ENCODE measurements at regions not wholly inside any gene's neighbourhood (a gene's known extent, or its start where the extent isn't known, plus 50 kb on each side); places are given as distances from the start of the nearest gene placed in this dataset.

GRCh38 chr11:90842681-90843080 lies 619.8 kb upstream of the CHORDC1 start:
- no peak overlapping the region for H3K4me3 Mint-ChIP-seq (ENCODE audit: unreplicated experiment)
- no peak for DNase-seq (ENCODE audit: low spot score)
- TF ChIP-seq CTCF (IDR thresholded peaks at IDR 0.05; ENCODE audit: unreplicated experiment): no peak
- no peaks in the 10 kb centered on the region for H3K36me3 Mint-ChIP-seq (ENCODE audit: low read depth, unreplicated experiment)
- H3K27me3 Mint-ChIP-seq (ENCODE audit: unreplicated experiment): peaks cover 1% of the 10 kb centered on the region
- no peaks in the 10 kb centered on the region for H3K4me1 Mint-ChIP-seq (ENCODE audit: unreplicated experiment)
- H3K9me3 Mint-ChIP-seq (ENCODE audit: unreplicated experiment): no peaks in the 10 kb centered on the region
- no peak overlapping the region for H3K27ac Mint-ChIP-seq (ENCODE audit: unreplicated experiment)

GRCh38 chr11:90840071-90840470 lies 617.2 kb upstream of the CHORDC1 start:
- DNase-seq (ENCODE audit: low spot score): no peak
- H3K27ac Mint-ChIP-seq (ENCODE audit: unreplicated experiment): no peak overlapping the region
- TF ChIP-seq CTCF (IDR thresholded peaks at IDR 0.05; ENCODE audit: unreplicated experiment): no peak
- no peaks in the 10 kb centered on the region for H3K36me3 Mint-ChIP-seq (ENCODE audit: low read depth, unreplicated experiment)
- no peaks in the 10 kb centered on the region for H3K9me3 Mint-ChIP-seq (ENCODE audit: unreplicated experiment)
- H3K4me3 Mint-ChIP-seq (ENCODE audit: unreplicated experiment): no peak overlapping the region
- no peaks in the 10 kb centered on the region for H3K4me1 Mint-ChIP-seq (ENCODE audit: unreplicated experiment)
- H3K27me3 Mint-ChIP-seq (ENCODE audit: unreplicated experiment): peaks cover 1% of the 10 kb centered on the region

- no peaks in the 10 kb centered on the region for H3K4me1 Mint-ChIP-seq (ENCODE audit: unreplicated experiment)
- H3K4me3 Mint-ChIP-seq (ENCODE audit: unreplicated experiment): no peak overlapping the region
- DNase-seq (ENCODE audit: low spot score): no peak
- H3K9me3 Mint-ChIP-seq (ENCODE audit: unreplicated experiment): no peaks in the 10 kb centered on the region
- H3K36me3 Mint-ChIP-seq (ENCODE audit: low read depth, unreplicated experiment): no peaks in the 10 kb centered on the region
- H3K27me3 Mint-ChIP-seq (ENCODE audit: unreplicated experiment): no peaks in the 10 kb centered on the region
- no peak for TF ChIP-seq CTCF (IDR thresholded peaks at IDR 0.05; ENCODE audit: unreplicated experiment)
- no peak overlapping the region for H3K27ac Mint-ChIP-seq (ENCODE audit: unreplicated experiment)
Observed at GRCh38 chr11:90836031-90836430, 613.2 kb upstream of the CHORDC1 start.

- DNase-seq (ENCODE audit: low spot score): no peak
- Mint-ChIP-seq H3K27me3 (ENCODE audit: unreplicated experiment) (peaks cover 1% of the 10 kb centered on the region), H3K4me3 (ENCODE audit: unreplicated experiment) (no peak overlapping the region), H3K27ac (ENCODE audit: unreplicated experiment) (no peak overlapping the region), H3K36me3 (ENCODE audit: low read depth, unreplicated experiment) (no peaks in the 10 kb centered on the region), H3K4me1 (ENCODE audit: unreplicated experiment) (no peaks in the 10 kb centered on the region), H3K9me3 (ENCODE audit: unreplicated experiment) (no peaks in the 10 kb centered on the region)
- TF ChIP-seq CTCF (IDR thresholded peaks at IDR 0.05; ENCODE audit: unreplicated experiment): no peak
Observed at GRCh38 chr11:90823446-90823845, 600.6 kb upstream of the CHORDC1 start.

GRCh38 chr11:90822996-90823395 lies 600.1 kb upstream of the CHORDC1 start:
- no peaks in the 10 kb centered on the region for H3K36me3 Mint-ChIP-seq (ENCODE audit: low read depth, unreplicated experiment)

More at GRCh38 chr11:90822996-90823395, 600.1 kb upstream of the CHORDC1 start:
- no peak overlapping the region for H3K4me3 Mint-ChIP-seq (ENCODE audit: unreplicated experiment)
- no peak for DNase-seq (ENCODE audit: low spot score)
- no peak for TF ChIP-seq CTCF (IDR thresholded peaks at IDR 0.05; ENCODE audit: unreplicated experiment)
- no peak overlapping the region for H3K27ac Mint-ChIP-seq (ENCODE audit: unreplicated experiment)
- H3K27me3 Mint-ChIP-seq (ENCODE audit: unreplicated experiment): peaks cover 1% of the 10 kb centered on the region
- H3K9me3 Mint-ChIP-seq (ENCODE audit: unreplicated experiment): no peaks in the 10 kb centered on the region
- no peaks in the 10 kb centered on the region for H3K4me1 Mint-ChIP-seq (ENCODE audit: unreplicated experiment)
